GM13976 (cell line): ENCODE measurements at regions not wholly inside any gene's neighbourhood (a gene's known extent, or its start where the extent isn't known, plus 50 kb on each side); places are given as distances from the start of the nearest gene placed in this dataset.
"Not testable (repeated sequence)": the region's sequence is repeated elsewhere in the genome, so short reads cannot be mapped to it uniquely, and the experiment has no call there.

Experiments
- DNase-seq: peaks from one replicate; pipeline ENCODE4 v3.0.0; 2012; ENCODE audit warnings: low spot score
- in situ Hi-C: fragments of 300-500 bp; cut with MboI; formaldehyde crosslinking; loops from one replicate; pipeline ENCODE4 v1.12.0; 2022; ENCODE audit warnings: low sequenced_read_pairs, mixed read lengths, inconsistent platforms; ENCODE audit not compliant: unreplicated experiment
- TF ChIP-seq, protein P1 (sequence below): IDR thresholded peaks from 2 replicates; pipeline ENCODE4 v1.5.1; 2012; ENCODE audit warnings: borderline replicate concordance, mild to moderate bottlenecking; ENCODE audit not compliant: insufficient read depth; ENCODE audit errors: extremely low read depth, missing control alignments, control extremely low read depth

DNA sequence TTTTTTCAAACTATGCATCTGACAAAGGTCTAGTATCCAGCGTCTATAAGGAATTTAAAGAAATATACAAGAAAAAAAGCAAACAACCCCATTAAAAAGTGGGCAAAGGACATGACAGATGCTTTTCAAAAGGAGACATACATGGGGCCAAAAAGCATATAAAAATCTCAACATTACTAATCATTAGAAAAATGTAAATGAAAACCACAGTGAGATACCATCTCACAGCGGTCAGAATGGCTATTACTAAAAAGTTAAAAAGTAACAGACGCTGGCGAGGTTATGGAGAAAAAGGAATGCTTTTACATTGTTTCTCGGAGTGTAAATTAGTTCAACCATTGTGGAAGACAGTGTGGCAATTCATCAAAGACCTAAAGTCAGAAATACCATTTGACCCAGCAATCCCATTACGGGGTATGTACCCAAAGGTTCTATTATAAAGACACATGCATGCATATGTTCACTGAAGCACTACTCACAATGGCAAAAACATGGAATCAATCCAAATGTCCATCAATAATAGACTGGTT lies 643.1 kb upstream of the LRRTM1 start:
- TF ChIP-seq, protein P1, sequence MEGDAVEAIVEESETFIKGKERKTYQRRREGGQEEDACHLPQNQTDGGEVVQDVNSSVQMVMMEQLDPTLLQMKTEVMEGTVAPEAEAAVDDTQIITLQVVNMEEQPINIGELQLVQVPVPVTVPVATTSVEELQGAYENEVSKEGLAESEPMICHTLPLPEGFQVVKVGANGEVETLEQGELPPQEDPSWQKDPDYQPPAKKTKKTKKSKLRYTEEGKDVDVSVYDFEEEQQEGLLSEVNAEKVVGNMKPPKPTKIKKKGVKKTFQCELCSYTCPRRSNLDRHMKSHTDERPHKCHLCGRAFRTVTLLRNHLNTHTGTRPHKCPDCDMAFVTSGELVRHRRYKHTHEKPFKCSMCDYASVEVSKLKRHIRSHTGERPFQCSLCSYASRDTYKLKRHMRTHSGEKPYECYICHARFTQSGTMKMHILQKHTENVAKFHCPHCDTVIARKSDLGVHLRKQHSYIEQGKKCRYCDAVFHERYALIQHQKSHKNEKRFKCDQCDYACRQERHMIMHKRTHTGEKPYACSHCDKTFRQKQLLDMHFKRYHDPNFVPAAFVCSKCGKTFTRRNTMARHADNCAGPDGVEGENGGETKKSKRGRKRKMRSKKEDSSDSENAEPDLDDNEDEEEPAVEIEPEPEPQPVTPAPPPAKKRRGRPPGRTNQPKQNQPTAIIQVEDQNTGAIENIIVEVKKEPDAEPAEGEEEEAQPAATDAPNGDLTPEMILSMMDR, result no peak
- DNase-seq, result no peak
- in situ Hi-C loops, result no loop called here

DNA sequence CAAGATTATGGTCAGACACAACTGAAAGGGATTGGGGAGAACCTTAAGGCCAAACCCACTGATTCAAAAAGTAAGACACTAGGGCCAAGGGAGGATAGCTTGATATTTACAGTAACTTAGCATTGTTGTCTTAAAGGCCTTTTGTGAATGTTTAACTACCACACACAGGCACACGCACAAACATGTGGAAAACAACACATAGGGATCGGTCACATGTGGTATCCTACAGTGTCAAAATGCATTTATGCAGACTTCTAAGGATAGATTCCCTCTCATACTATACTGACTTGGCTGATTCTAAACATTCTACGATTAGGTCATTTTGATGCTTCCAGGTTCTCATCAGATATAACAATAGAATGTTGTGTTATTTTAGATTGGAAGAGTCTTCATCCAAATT lies 638.9 kb upstream of the LRRTM1 start:
- TF ChIP-seq, protein P1, result no peak
- DNase-seq, result no peak
- in situ Hi-C loops, result no loop called here

DNA sequence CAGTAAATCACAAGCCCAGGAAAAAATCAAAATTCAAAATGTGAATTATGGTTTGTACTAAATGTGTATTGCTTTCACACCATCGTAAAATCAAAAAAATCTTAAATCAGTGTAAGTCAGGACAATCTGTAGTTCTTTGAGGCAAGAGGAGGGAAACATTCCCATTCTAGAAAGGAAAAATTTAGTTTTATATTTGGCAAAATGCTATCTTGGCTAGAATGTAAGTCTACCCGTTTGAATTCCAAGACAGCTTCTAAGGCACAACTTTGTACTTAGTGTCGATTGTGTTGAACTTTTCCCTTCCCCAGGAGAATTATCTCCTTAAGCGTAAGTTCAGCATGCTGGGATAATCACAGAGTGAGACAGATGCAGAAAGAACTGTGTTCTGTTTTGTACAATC lies 638.2 kb upstream of the LRRTM1 start:
- TF ChIP-seq, protein P1, result no peak
- in situ Hi-C loops, result no loop called here
- DNase-seq, result no peak

DNA sequence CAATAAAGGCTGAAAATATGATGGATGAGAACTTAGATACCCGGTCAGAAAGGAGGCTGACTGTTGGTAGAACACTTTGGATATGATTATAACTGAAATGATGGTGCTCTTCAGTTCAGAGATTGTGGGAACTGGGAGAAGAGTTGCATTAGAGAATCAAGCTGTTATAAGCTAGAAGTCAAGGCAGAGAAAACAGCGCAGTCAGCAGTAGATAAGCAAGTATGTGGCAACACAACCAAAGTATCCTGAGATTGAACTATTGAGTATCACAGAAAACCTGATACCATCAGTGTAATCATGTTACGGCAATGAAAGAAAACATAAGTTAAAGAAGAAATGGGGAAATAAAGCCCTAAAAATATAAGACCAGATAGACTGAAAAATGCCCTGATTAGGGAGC lies 633.9 kb upstream of the LRRTM1 start:
- in situ Hi-C loops, result no loop called here
- DNase-seq, result no peak

DNA sequence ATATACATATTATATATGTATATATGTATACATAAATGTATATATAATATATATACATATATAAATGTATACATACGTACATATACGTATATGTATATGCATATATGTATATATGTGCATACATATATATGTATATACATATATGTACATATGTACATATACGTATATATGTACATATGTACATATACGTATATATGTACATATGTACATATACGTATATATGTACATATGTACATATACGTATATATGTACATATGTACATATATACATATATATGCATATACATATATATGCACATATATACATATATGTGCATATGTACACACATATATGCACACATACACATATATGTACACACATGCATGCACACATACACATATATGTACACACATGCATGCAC lies 627.3 kb upstream of the LRRTM1 start:
- in situ Hi-C loops, DNase-seq: not testable (repeated sequence)

More for the DNA sequence above, 633.9 kb upstream of the LRRTM1 start:
- TF ChIP-seq, protein P1, result no peak

DNA sequence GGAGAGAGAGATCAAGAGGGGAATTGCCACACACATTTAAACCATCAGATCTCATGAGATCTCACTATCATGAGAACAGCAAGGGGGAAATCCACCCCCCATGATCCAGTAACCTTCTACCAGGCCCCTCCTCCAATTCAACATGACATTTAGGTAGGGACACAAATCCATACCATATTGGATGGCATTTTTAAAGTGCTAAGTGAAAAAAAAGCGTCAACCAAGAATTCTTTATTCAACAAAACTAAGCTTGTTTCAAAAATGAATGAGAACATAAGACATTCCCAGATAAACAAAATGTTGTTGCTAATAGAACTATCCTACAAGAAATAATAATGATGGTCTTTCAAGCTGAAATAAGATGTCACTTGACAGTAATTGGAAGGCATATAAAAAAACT lies 626.2 kb upstream of the LRRTM1 start:
- in situ Hi-C loops, result no loop called here
- TF ChIP-seq, protein P1, result no peak
- no peak for DNase-seq

DNA sequence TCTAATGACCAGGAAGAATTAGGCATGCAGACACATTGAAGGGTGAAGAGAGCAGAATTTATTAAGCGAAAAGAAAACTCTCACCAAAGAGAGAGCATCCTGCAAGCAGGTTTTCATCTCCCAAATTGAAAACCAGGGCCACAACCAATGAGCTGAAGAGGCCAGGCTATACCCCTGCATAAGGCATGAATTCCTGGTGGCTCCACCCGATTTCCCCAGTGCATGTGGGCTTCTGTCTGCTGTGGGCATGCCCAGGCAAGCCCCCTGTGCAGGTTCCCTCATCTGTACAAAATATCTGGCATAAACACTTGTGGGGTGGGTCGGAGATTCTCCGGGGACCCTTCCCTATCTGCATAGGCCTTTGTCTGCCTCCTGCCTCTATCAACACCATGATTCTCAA lies 621.6 kb upstream of the LRRTM1 start:
- TF ChIP-seq, protein P1, result no peak
- DNase-seq, result no peak
- in situ Hi-C loops, result no loop called here
